ENCODE measurements at regions not wholly inside any gene's neighbourhood (a gene's known extent, or its start where the extent isn't known, plus 50 kb on each side); places are given as distances from the start of the nearest gene placed in this dataset.

GRCh38 chr3:34056181-34056910 is 257.9 kb downstream of the PDCD6IP start:
- no peak for TF ChIP-seq CTCF (conservative IDR thresholded peaks at IDR 0.05)
- TF ChIP-seq ZFX (IDR thresholded peaks at IDR 0.05): no peak
